SU-DHL-6 (cell line): ENCODE measurements at regions not wholly inside any gene's neighbourhood (a gene's known extent, or its start where the extent isn't known, plus 50 kb on each side); places are given as distances from the start of the nearest gene placed in this dataset.

Source experiments
- H2AFZ ChIP-seq: fragments of 200-600 bp; sonication (generic); 2 replicates; pipeline ENCODE4 v1.6.1; 2014; ENCODE audit warnings: low read depth, mild to moderate bottlenecking, moderate library complexity, mixed read lengths, antibody characterized with exemption, low read length; ENCODE audit not compliant: severe bottlenecking
- H3F3A ChIP-seq: fragments of 200-600 bp; shearing (Covaris generic); 2 replicates; pipeline ENCODE4 v1.6.0; 2016; ENCODE audit warnings: antibody characterized with exemption, mild to moderate bottlenecking; ENCODE audit not compliant: insufficient read depth
- H3K27ac ChIP-seq: fragments of 200-600 bp; sonication (generic); 2 replicates; pipeline ENCODE4 v1.5.1; 2016; ENCODE audit warnings: low read depth, mild to moderate bottlenecking, low read length, moderate library complexity, mixed read lengths
- H3K27me3 ChIP-seq: fragments of 200-600 bp; sonication (generic), shearing (Covaris generic); 2 replicates; pipeline ENCODE4 v1.6.0; 2014; ENCODE audit warnings: mild to moderate bottlenecking, low read length
- H3K36me3 ChIP-seq: fragments of 200-600 bp; sonication (generic); 2 replicates; pipeline ENCODE4 v1.6.1; 2014; ENCODE audit warnings: mild to moderate bottlenecking, low read length, mixed read lengths
- H3K4me2 ChIP-seq: fragments of 300-600, 200-600 bp; shearing (Covaris generic), sonication (generic); 2 replicates; pipeline ENCODE4 v1.6.0; 2014; ENCODE audit warnings: low read length, low read depth, mild to moderate bottlenecking; ENCODE audit not compliant: poor library complexity, severe bottlenecking
- H3K4me3 ChIP-seq: fragments of 200-600 bp; sonication (generic); 2 replicates; pipeline ENCODE4 v1.5.1; 2014; ENCODE audit warnings: antibody characterized with exemption, low read length, mild to moderate bottlenecking, mixed read lengths; ENCODE audit not compliant: insufficient read depth, poor library complexity, severe bottlenecking
- H3K79me2 ChIP-seq: fragments of 200-600 bp; sonication (generic); 2 replicates; pipeline ENCODE4 v1.6.1; 2014; ENCODE audit warnings: mild to moderate bottlenecking, low read length, moderate library complexity; ENCODE audit not compliant: insufficient read depth
- H3K9ac ChIP-seq: fragments of 200-600 bp; sonication (generic); 2 replicates; pipeline ENCODE4 v1.7.0; 2014; ENCODE audit warnings: mild to moderate bottlenecking, low read length
- H3K9me2 ChIP-seq: fragments of 200-600 bp; sonication (generic); replicated peaks from 2 replicates; pipeline ENCODE4 v1.6.1; 2014; ENCODE audit warnings: low read length; ENCODE audit not compliant: insufficient read depth
- H3K9me3 ChIP-seq: fragments of 200-600 bp; sonication (generic); 2 replicates; pipeline ENCODE4 v1.6.1; 2014; ENCODE audit warnings: low read length, mixed read lengths; ENCODE audit not compliant: insufficient read depth
- H4K20me1 ChIP-seq: fragments of 200-600 bp; sonication (generic); 2 replicates; pipeline ENCODE4 v1.6.1; 2014; ENCODE audit warnings: low read depth, mild to moderate bottlenecking, antibody characterized with exemption, low read length, moderate library complexity, mixed read lengths
- EZH2phosphoT487 ChIP-seq: fragments of 200-600 bp; sonication (generic), shearing (Covaris generic); conservative IDR thresholded peaks from 2 replicates; pipeline ENCODE4 v1.6.1; 2018; ENCODE audit warnings: mild to moderate bottlenecking, antibody characterized with exemption, low read length, moderate library complexity, mixed read lengths
- TF ChIP-seq, protein P1 (sequence below): fragments of 200-600 bp; sonication (generic); IDR thresholded peaks from one replicate; pipeline ENCODE4 v1.5.1; 2017; ENCODE audit warnings: antibody characterized with exemption, mild to moderate bottlenecking, low read length, moderate library complexity; ENCODE audit not compliant: insufficient read depth, poor library complexity, severe bottlenecking

DNA sequence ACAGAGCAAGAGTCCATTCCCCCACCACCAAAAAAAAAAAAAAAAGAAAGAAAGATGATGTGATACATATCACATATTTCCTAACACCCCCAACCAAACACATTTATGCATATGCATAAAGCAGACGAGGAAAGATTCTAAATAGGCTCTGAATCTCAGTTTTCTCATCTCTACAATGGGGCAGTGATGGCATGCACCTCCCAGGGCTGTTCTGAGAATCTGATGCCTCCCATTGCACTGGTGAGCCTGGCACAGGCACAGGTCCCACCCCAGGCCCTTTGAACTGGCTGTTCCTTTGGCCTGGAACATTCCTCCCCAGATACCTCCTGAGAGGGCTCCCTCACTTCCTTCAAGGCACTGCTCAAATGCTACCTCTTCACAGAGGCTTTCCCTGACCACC, 116.5 kb downstream of the C9orf50 start:
- Histone ChIP-seq H2AFZ (no peak overlapping the region), H3K36me3 (no peaks in the 10 kb centered on the region), H3F3A (no peaks in the 10 kb centered on the region), H3K4me3 (no peak overlapping the region), H3K9me3 (no peaks in the 10 kb centered on the region), H3K9ac (no peak overlapping the region), H3K27me3 (no peaks in the 10 kb centered on the region), H3K27ac (no peak overlapping the region), H3K79me2 (no peaks in the 10 kb centered on the region), H3K4me2 (no peak overlapping the region), H3K9me2 (no peaks in the 10 kb centered on the region), H4K20me1 (no peaks in the 10 kb centered on the region)
- TF ChIP-seq EZH2phosphoT487: no peak
- TF ChIP-seq, protein P1, sequence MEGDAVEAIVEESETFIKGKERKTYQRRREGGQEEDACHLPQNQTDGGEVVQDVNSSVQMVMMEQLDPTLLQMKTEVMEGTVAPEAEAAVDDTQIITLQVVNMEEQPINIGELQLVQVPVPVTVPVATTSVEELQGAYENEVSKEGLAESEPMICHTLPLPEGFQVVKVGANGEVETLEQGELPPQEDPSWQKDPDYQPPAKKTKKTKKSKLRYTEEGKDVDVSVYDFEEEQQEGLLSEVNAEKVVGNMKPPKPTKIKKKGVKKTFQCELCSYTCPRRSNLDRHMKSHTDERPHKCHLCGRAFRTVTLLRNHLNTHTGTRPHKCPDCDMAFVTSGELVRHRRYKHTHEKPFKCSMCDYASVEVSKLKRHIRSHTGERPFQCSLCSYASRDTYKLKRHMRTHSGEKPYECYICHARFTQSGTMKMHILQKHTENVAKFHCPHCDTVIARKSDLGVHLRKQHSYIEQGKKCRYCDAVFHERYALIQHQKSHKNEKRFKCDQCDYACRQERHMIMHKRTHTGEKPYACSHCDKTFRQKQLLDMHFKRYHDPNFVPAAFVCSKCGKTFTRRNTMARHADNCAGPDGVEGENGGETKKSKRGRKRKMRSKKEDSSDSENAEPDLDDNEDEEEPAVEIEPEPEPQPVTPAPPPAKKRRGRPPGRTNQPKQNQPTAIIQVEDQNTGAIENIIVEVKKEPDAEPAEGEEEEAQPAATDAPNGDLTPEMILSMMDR: no peak

- no peak overlapping the region for H3K4me2 ChIP-seq
- H4K20me1 ChIP-seq: no peaks in the 10 kb centered on the region
- no peak overlapping the region for H2AFZ ChIP-seq
- no peaks in the 10 kb centered on the region for H3K27me3 ChIP-seq
- no peak for TF ChIP-seq EZH2phosphoT487
- TF ChIP-seq, protein P1: no peak
- H3K9me2 ChIP-seq: no peaks in the 10 kb centered on the region
- H3K36me3 ChIP-seq: no peaks in the 10 kb centered on the region
- no peak overlapping the region for H3K4me3 ChIP-seq
- H3K9ac ChIP-seq: no peak overlapping the region
- no peaks in the 10 kb centered on the region for H3K9me3 ChIP-seq
- H3F3A ChIP-seq: no peaks in the 10 kb centered on the region
- no peaks in the 10 kb centered on the region for H3K79me2 ChIP-seq
- no peak overlapping the region for H3K27ac ChIP-seq
Observed at GRCh38 chr9:129501771-129502319, 119.1 kb downstream of the C9orf50 start.

- H3K4me3 ChIP-seq: no peak overlapping the region
Observed at GRCh38 chr9:129500863-129501770, 119.8 kb downstream of the C9orf50 start.

More at GRCh38 chr9:129500863-129501770, 119.8 kb downstream of the C9orf50 start:
- TF ChIP-seq, protein P1: no peak
- no peaks in the 10 kb centered on the region for H3K27me3 ChIP-seq
- H3K9me3 ChIP-seq: no peaks in the 10 kb centered on the region
- no peaks in the 10 kb centered on the region for H3K9me2 ChIP-seq
- no peaks in the 10 kb centered on the region for H3F3A ChIP-seq
- H3K4me2 ChIP-seq: no peak overlapping the region
- H2AFZ ChIP-seq: no peak overlapping the region
- no peaks in the 10 kb centered on the region for H3K36me3 ChIP-seq
- no peaks in the 10 kb centered on the region for H4K20me1 ChIP-seq
- H3K27ac ChIP-seq: no peak overlapping the region
- no peak overlapping the region for H3K9ac ChIP-seq
- no peaks in the 10 kb centered on the region for H3K79me2 ChIP-seq
